Lung (tissue), 11 donors: ENCODE measurements at regions not wholly inside any gene's neighbourhood (a gene's known extent, or its start where the extent isn't known, plus 50 kb on each side); places are given as distances from the start of the nearest gene placed in this dataset.

Experiments used
- ATAC-seq: fragments of 200-7000 bp; cut with Tn5 transposase; one replicate; pipeline ENCODE4 v1.9.1; 2020; ENCODE audit warnings: moderate number of reproducible peaks; ENCODE audit not compliant: insufficient read depth, low FRiP score
- DNase-seq, 3 donors: peaks; one replicate each; pipeline ENCODE4 v3.0.0-alpha.2; 2013 to 2017
- H3K27ac ChIP-seq, 2 donors: one replicate each; pipeline ENCODE4 v1.5.1; 2013; ENCODE audit warnings: mild to moderate bottlenecking in 2 of 2, moderate library complexity in 2 of 2, control low read depth in 1 of 2, inconsistent platforms in 1 of 2, low read depth in 1 of 2, low read length in 1 of 2
- H3K27me3 ChIP-seq, 3 donors: one replicate each; pipeline ENCODE4 v1.5.1; 2013; ENCODE audit warnings: low read length in 2 of 3; ENCODE audit not compliant: control insufficient read depth in 3 of 3, insufficient read depth in 3 of 3
- H3K36me3 ChIP-seq, 4 donors: one replicate each; pipeline ENCODE4 v1.5.1; 2013; ENCODE audit warnings: low read length in 4 of 4, mild to moderate bottlenecking in 1 of 4, moderate library complexity in 1 of 4; ENCODE audit not compliant: control insufficient read depth in 4 of 4, insufficient read depth in 4 of 4
- H3K4me1 ChIP-seq, 5 donors: one replicate each; pipeline ENCODE4 v1.5.1; 2013; ENCODE audit warnings: low read length in 5 of 5, mild to moderate bottlenecking in 2 of 5, moderate library complexity in 1 of 5; ENCODE audit not compliant: control insufficient read depth in 5 of 5, insufficient read depth in 5 of 5
- H3K4me3 ChIP-seq: one replicate; pipeline ENCODE4 v1.5.1; 2013; ENCODE audit warnings: mild to moderate bottlenecking, control low read depth, moderate library complexity
- H3K9ac ChIP-seq, 2 donors: one replicate each; pipeline ENCODE4 v1.5.1; 2013; ENCODE audit warnings: low read length in 2 of 2, control low read depth in 1 of 2; ENCODE audit not compliant: insufficient read depth in 1 of 2
- H3K9me3 ChIP-seq, 4 donors: one replicate each; pipeline ENCODE4 v1.5.1; 2013; ENCODE audit warnings: low read length in 3 of 4, mild to moderate bottlenecking in 1 of 4, moderate library complexity in 1 of 4; ENCODE audit not compliant: control insufficient read depth in 4 of 4, insufficient read depth in 3 of 4
- WGBS, 2 donors: extraction: QIAGEN DNeasy Blood & Tissue Kit; methylation state at CpG; one replicate each; pipeline ENCODE4 v1.1.7; 2013; 5-methylcytosine and 5-hydroxymethylcytosine counted together
- TF ChIP-seq, protein P1 (sequence below): IDR thresholded peaks from 2 replicates; pipeline ENCODE4 v1.5.1; 2012; ENCODE audit warnings: mild to moderate bottlenecking; ENCODE audit errors: control extremely low read depth, extremely low read depth
- donor health status: control.
- donor health status: control.
- donor health status: Bipolar disorder and iron deficiency.
- donor health status: healthy.
- donor health status: DM: yes; HTN: yes; CAD: no.

DNA sequence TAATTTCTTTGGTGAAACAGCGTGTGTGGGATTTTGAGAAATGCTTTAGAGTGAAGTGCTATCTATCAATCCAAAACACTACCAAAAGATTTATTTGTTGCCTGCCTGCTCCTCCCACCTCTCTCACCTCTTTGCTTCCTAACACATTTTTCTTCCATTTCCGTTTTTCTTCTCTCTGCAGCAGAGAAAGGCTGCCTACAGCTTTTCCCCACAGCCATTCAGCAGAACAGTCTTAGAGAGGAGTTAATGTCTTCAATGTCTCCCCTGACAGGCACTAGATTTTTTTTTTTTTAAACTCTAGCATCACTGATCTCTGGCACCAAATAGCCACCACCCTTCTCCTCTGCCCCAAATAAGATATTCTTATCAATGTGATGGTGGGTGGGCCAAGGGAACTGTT, 327.8 kb upstream of the MAN1A1 start:
- Histone ChIP-seq H3K9me3 (no peaks in the 10 kb centered on the region), H3K27me3 (no peaks in the 10 kb centered on the region), H3K27ac (no peak overlapping the region), H3K9ac (no peak overlapping the region), H3K36me3 (no peaks in the 10 kb centered on the region), H3K4me3 (no peak overlapping the region), H3K4me1 (no peaks in the 10 kb centered on the region)
- TF ChIP-seq, protein P1, sequence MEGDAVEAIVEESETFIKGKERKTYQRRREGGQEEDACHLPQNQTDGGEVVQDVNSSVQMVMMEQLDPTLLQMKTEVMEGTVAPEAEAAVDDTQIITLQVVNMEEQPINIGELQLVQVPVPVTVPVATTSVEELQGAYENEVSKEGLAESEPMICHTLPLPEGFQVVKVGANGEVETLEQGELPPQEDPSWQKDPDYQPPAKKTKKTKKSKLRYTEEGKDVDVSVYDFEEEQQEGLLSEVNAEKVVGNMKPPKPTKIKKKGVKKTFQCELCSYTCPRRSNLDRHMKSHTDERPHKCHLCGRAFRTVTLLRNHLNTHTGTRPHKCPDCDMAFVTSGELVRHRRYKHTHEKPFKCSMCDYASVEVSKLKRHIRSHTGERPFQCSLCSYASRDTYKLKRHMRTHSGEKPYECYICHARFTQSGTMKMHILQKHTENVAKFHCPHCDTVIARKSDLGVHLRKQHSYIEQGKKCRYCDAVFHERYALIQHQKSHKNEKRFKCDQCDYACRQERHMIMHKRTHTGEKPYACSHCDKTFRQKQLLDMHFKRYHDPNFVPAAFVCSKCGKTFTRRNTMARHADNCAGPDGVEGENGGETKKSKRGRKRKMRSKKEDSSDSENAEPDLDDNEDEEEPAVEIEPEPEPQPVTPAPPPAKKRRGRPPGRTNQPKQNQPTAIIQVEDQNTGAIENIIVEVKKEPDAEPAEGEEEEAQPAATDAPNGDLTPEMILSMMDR = no peak
- no peak for DNase-seq
- WGBS, 2 donors = 69 to 71% methylated on average over 2 of the region's 2 CpGs
- ATAC-seq = no peak

- no peak overlapping the region for H3K27ac ChIP-seq
- no peaks in the 10 kb centered on the region for H3K9me3 ChIP-seq
- no peaks in the 10 kb centered on the region for H3K4me1 ChIP-seq
- no peak for DNase-seq
- H3K4me3 ChIP-seq = no peak overlapping the region
- no peak for ATAC-seq
- no peak overlapping the region for H3K9ac ChIP-seq
- H3K36me3 ChIP-seq = no peaks in the 10 kb centered on the region
- TF ChIP-seq, protein P1 = no peak
- WGBS, 2 donors = 86 to 91% methylated on average over 4 of the region's 4 CpGs
- H3K27me3 ChIP-seq = no peaks in the 10 kb centered on the region
Measured at GRCh38 chr6:119676961-119677360, 327.4 kb upstream of the MAN1A1 start.

DNA sequence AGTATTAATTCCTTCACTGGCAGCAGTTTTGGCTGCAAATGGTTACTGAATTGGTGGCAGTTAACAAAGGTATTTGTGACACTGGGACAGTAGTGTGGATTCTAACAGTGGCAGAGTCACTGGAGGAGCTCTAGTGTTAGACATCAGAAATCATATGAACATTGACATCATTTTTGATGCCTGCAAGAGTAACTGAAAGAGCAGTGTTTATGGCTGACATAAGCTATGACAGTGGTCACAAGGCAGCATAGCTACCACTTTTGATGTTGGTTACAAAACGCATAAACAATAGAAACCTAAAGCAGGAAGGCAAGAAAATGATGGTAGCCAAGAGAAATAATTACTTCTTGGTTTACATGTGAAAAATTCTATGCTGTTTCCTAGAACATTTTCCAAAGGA, 326.7 kb upstream of the MAN1A1 start:
- no peak for DNase-seq
- no peak overlapping the region for H3K27ac ChIP-seq
- no peak overlapping the region for H3K9ac ChIP-seq
- H3K4me1 ChIP-seq = no peaks in the 10 kb centered on the region
- ATAC-seq = no peak
- no peak overlapping the region for H3K4me3 ChIP-seq
- no peaks in the 10 kb centered on the region for H3K27me3 ChIP-seq
- TF ChIP-seq, protein P1 = no peak
- H3K36me3 ChIP-seq = no peaks in the 10 kb centered on the region
- H3K9me3 ChIP-seq = no peaks in the 10 kb centered on the region
- 74 to 80% methylated on average over 1 of the region's 1 CpG for WGBS, 2 donors

- Histone ChIP-seq H3K9ac (no peak overlapping the region), H3K36me3 (no peaks in the 10 kb centered on the region), H3K4me1 (no peaks in the 10 kb centered on the region), H3K4me3 (no peak overlapping the region), H3K27me3 (no peaks in the 10 kb centered on the region), H3K9me3 (no peaks in the 10 kb centered on the region), H3K27ac (no peak overlapping the region)
- TF ChIP-seq, protein P1 = no peak
- DNase-seq (no peak), ATAC-seq (no peak)
Measured at GRCh38 chr6:119673741-119674140, 324.2 kb upstream of the MAN1A1 start.
